Stimulated activated naive CD8-positive, alpha-beta T cell treated with anti-CD3 and anti-CD28 coated beads, Interleukin-15, Interleukin-2, amounts not matched to agents 100 U/mL and 50 U/mL, for 24 hours (primary cell): ENCODE measurements at regions not wholly inside any gene's neighbourhood (a gene's known extent, or its start where the extent isn't known, plus 50 kb on each side); places are given as distances from the start of the nearest gene placed in this dataset.

Source experiments
- ATAC-seq: fragments of 150-1000 bp; cut with Tn5 transposase; one replicate; pipeline ENCODE4 v1.10.0; 2021
- DNase-seq: peaks from one replicate; pipeline ENCODE4 v3.0.0; 2021

DNA sequence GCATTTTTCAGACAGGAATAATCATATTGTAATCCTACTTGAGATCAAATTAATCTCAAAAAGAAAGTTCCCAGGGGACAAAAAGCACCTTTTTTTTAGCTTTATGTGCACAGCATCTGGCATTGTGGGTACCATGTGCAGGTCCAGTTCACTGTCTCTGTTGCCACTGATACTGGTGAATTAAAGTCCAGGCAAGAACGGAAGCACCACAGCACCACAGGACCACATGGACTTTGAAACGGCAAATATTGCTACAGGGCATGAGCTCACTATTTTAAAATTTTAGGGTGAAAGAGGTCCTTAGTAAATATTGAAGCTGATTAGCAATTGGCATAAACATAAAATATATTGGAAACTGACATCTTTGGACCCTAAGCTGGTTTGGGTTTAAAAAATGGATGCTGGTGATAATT, 709.0 kb downstream of the EPM2A start:
- DNase-seq = no peak
- no peak for ATAC-seq

DNA sequence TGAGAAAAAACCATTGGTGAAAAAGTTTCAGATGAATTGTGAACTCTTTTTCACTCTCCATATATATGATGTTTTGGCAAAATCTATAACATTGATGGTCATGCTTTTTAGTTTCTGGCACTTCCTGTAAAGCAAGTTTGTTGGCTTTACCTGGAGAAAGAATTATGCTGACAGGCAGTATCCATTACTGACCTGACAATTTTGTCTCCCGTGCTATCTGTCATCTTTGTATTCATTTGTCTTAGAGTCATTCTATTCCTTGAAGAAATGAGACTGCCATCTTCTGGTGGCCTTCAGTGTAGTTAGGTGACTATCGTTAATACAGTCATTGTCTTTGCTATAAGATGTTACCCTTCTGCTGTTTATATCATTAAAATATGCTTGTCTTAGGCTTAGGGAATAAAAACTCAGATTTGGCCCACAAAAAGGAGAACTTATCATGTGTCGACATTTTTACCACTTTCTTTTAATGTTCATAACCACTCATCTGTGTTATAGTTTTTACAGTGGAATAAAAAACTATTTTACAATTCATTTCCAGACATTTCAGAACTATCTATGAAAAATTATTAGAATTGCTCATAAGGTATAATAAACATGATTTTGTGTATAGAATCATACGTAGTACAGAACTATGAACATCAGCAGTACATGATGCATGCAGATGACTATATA, 707.0 kb downstream of the EPM2A start:
- no peak for DNase-seq
- no peak for ATAC-seq

DNA sequence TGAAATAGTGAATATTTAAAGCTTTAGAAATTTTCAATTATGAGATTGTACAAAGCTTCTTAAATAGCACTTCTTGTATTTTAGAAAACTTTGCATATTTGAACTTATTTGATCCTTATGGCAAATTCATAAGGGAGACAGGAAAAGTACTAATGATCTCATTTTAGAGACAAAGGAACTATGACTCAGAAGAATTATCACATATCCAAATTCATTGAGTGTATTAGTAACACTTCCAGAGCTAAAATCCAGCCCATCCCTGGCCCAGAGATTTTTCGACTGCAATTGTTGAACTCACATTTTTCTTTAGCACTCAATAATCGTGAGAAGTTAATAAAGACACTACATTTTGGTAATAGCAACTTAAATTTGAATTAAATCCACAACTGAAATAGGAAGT, 704.3 kb downstream of the EPM2A start:
- ATAC-seq (no peak), DNase-seq (no peak)

DNA sequence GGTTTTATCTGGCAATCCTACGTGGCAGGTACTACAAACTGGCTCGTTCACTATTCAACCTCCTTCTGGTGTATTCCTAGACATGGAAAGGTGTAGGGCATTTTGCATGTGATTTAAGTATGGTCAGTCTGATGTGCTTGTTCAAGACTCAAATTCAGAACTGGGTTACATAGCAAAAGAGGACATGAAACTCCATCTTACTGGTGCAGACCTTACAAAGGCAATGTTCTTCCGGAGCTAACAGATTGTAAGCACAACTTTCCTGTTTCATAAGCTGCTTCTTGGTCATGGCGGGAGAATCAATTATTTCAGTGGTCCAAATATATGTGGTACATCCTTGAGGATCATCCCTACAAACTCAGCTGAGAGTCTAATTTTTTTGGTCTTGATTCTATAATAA, 703.4 kb downstream of the EPM2A start:
- no peak for ATAC-seq

DNA sequence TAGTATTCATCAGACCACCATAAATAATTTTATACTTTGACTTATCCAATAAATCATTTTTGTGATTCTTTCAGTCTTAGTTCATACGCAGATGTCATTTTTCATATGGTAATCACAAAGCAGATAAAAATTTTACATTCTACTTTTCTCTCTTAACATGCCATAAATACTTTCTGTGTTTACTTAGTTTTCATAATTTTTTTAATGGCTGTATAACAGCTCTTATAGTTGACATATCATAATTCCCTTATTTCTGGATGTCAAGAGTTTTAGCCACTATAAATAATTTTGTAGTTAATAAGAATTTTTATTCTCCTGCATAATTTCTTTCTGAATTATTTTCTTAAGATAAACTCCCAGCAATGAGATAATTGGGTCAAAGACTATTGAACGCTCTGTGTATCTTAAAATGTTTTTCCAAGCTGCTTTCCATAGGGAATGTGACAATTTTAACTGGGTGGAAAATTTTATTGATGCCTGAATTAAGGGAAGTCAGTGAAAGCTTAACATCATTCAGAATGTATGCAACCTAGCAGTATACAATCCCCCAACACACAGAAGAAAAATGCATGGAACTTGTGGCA, 702.7 kb downstream of the EPM2A start:
- ATAC-seq (no peak), DNase-seq (no peak)

More for the DNA sequence above, 703.4 kb downstream of the EPM2A start:
- DNase-seq = no peak

DNA sequence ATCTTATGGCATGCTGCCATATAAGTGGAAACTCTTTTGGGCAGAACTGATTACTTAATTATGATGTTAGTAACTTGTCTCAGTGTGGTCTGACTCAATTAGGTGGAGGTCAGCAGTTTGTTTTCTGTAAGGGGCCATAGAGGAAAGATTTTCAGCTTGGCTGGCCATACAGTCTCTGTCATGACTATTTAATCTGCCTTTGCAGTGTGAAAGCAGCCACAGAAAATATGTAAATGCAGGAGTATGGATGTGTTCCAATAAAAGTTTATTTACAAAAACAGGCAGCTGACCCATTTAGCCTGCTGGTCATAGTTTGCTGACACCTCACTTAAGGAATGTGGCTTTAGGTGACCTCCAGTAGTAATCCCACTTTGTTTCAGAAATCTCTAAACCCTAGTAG, 700.7 kb downstream of the EPM2A start:
- ATAC-seq (no peak), DNase-seq (no peak)

DNA sequence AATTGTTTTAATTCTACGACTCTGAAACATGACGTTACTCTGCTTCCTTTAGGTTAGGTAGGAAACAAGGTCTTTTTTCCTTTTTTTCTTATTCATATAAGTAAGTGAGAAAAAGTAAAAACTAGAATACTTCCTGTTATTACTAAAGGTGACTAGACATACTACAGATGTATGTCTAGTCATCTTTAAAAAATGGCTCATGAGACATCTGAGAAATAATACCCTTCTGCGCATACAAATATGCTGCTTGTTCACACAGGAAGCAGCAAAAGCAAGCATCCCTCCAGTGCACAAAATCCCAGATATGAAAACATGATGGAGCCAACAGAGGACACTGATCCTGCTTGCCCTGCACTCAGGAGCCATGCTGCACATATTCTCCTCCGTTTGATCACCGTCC, 699.1 kb downstream of the EPM2A start:
- no peak for ATAC-seq
- DNase-seq = no peak

DNA sequence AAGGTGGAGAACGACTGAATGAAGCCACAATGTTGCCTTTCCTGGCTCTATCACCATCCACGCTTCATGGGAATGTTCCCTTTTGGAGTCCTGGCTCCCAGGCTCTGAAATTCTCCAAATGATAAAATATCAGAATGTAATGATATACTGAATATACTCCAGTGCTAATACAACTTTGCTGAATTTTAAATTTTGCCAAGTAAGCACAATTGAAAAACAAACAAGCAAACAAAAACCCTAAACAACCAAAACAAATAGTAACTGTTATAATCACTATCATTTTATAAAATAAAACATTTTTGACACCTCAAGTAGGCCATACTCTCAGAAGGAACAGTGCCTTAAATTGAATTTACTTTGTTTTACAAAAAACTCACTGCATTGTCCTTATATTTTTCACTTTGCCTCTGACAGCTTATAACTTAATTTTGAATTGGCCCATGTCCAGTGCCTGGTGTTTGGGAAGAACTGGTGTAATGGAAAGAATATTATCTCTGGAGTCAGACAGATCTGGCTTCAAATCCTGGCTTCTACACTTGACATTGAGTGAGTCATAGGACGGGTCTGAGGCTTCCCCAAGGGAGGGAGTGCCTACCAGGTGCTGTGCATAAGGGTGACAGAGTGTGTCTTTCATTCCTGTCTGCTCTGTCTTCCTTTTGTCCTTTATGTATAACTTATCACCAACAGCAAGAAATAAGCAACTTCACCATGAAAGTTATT, 698.3 kb downstream of the EPM2A start:
- no peak for ATAC-seq
- DNase-seq = no peak

DNA sequence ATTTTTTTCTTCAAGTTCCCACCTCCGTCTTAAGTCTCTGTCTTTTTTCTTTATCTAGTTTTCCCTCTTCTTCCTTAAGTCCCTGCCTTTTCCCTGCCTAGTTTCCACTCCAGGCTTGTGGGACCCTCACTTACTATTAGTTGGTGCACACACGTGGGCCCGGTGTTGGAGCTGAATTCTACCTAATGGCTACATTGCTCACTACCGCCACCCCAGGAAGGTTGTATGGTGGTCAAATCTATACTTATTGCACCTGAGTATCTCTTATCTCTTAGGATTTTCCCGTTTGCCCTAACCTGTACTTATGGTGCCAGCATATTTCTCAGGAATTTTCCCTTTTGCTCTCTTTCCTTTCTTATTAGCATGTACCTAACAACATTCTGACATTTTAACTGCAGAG, 692.8 kb downstream of the EPM2A start:
- DNase-seq (no peak), ATAC-seq (no peak)

DNA sequence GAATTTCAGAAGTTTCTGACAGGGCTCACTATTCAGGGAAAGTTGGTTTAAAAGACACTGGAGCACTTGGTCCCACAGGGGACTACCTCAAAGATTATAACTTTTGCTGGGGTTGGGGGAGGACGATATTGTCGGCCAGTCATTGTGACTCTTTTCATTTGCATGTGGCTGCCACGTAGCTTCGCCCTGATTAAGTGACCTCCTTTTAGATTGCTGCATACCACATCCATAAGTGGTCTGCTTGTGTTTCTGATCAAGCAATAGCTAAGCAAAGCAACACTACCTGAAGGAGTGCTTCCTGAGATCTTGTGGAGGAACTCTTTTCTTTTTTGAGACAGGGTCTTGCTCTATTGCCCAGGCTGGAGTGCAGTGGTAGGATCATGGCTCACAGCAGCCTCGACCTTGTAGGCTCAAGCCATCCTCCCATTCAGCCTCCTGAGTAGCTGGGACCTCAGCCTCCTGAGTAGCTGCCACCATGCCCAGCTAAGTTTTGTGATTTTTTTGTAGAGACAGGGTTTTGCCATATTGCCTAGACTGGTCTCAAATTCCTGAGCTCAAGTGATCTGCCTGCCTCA, 691.3 kb downstream of the EPM2A start:
- no peak for ATAC-seq

DNA sequence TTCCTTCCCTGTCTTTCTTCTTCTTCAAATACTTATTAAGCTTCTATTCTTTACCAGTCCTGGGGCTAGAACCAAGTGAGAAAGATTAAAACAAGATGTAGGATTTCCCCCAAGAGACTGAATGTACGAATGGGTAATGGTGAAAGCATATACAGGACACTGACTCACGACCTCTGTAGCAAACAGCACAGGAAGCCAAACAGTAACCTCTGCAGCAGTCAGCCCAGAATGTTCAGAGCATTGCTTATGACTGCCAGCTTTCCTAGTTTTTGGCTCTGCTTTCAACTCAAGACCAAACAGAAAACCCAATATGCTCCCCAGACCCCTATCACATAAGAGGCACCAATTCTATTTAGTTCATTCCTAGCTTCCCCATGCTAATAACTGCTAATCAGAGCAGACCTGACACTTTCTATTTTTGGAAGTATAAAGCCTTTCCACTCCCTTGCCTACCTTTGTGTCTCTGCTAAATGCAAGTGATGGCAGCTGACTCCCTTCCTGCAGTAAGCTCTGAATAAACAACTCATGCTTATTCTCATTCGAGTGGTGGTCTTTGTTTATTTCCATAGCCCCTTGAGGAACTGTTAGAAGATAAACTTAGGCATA, 690.6 kb downstream of the EPM2A start:
- DNase-seq (no peak), ATAC-seq (peak; percentile 32)

More for the DNA sequence above, 691.3 kb downstream of the EPM2A start:
- DNase-seq = no peak

DNA sequence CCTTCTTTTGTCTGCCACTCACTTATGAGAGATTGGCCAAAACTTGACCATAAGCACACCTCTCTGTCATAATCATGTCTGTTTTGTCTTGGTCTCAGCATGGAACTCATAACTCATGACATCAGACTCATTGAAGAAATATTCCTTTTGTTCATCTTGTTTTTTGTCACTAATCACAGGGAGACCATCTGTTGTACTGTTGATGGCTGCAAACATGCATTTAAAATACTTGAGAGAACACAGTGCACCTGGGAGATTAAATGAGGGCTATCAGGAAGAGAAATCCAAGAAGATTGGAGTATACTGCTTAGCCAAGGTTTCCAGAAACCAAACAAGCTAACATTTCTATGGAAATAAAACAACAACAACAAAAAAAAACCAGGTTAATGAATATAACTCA, 689.7 kb downstream of the EPM2A start:
- ATAC-seq (no peak), DNase-seq (no peak)

DNA sequence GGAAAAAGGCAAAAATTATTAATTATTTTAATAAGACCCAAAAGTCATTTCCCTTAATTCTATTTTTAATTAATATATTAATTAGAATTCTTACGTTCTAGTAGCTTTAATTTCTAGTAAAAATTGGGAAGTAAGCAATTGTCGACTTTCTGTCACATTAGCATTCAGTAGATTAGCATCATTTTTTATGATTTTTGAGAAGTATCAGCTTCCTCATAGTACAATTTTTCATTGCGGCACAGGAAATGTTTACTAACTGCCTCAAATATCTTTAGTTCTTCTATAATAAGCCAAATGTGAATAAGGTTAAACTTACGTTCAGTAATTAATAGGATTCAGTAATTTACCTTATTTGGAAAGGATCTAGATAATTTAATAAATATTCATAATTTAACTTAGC, 687.4 kb downstream of the EPM2A start:
- no peak for DNase-seq
- no peak for ATAC-seq

DNA sequence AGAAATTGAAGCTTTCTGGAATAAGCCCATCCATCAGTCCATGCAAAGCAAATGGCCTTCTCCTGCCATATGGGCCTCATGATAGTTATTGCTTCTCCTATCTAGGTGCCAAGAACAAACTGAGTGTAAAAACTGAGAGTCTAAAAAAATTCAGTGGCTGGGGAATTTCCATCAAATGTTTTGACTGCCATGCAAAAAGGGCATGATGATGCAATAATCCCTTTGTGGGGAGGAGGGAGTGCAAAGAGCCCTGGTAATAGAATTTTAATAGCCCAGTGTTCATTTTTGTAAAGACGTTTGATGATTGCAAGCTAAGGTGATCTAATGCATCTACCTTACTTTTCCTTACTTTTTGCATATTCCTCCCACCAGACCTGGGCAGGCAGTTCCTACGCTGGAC, 683.7 kb downstream of the EPM2A start:
- no peak for DNase-seq
- ATAC-seq = peak; percentile 49

DNA sequence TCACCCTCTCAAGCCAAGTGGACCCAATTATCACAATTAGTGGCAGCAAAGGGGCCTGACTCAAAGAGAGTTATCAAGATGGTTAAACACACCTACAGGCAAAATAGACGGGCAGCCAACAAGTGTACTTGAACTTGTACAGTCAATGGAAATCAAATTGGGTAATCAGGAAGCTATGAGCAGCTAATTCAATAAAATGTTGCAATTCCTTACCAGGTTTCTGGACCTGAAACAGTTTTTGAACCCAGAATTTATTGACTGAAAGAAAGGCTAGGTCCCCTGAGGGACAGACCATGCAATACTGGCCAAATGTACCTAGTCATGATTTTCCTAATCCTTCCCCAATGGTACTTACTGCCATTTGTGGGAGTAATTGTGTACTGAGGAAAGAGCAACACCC, 679.8 kb downstream of the EPM2A start:
- DNase-seq = no peak
- no peak for ATAC-seq

DNA sequence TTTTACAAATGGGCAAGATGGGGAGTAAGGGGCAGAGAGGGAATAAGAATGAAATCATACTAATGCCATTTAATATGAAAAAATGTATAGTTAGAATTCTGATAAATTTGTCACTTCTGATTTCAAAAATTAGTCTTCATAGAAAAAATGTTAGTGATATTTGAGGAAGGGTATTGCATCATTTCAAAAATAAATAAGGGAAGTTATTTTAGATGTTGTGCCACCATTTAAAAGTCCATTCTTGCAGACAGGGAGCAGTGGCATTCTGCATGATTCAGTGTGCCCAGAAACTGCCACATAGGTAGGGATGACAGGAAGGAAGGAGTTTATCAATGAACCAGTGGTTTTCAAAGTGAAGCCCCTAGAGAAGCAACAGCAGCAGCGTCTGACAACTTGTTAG, 674.6 kb downstream of the EPM2A start:
- DNase-seq (no peak), ATAC-seq (no peak)

DNA sequence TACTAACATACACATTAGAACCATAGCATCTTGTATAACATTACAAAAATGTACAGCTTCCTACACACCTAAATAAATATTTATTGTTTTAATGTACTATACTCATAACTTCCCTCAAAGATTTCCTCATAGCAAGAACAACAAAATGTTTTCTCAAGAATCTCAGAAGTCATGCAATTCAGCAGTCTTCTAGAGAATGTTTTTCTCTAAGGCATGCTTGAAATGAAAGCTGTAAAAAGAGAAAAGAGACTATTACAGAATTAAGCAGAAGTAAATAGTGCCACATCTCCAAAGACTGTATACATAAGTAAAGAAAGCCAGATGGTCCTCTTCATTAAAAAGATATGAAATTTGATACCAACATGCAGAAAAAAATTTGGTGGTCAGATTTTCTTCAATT, 672.2 kb downstream of the EPM2A start:
- no peak for ATAC-seq
- DNase-seq = no peak

DNA sequence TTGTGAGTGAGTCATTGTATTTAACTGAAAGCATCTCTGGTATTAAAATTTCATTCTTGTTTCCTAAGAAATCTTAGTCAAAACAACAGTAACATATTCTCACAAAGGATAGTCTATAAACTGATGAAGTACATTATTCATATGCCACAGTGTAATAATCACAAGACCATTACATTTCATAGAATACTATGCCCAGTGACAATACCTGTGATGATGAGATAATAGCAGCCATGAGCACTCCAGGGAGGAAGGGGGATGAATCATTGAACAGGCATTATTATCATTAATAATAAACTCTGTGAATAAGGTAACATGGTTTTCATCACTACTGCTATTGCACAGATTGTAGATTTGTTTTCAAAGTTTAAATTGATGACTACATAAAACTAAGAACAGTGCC, 667.9 kb downstream of the EPM2A start:
- ATAC-seq = no peak

DNA sequence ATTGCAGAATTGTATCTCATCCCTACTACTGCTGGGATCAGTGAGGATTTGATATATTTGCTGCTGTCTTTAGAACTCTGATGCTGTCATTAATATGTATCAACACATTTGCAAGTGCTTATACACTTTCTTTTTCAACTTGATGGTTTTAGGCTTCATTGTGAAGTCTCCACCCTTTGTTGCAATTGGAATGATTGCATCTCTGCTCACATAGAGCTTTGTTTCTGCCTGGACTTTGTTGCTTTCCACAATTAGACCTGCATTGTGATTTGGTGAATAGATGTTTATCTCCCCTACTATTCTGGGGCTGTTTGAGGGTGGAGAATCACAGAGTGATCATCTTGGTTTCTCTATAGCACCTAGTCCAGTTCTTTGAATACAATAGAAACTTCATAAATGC, 666.7 kb downstream of the EPM2A start:
- no peak for ATAC-seq
- DNase-seq = no peak

More for the DNA sequence above, 667.9 kb downstream of the EPM2A start:
- no peak for DNase-seq

DNA sequence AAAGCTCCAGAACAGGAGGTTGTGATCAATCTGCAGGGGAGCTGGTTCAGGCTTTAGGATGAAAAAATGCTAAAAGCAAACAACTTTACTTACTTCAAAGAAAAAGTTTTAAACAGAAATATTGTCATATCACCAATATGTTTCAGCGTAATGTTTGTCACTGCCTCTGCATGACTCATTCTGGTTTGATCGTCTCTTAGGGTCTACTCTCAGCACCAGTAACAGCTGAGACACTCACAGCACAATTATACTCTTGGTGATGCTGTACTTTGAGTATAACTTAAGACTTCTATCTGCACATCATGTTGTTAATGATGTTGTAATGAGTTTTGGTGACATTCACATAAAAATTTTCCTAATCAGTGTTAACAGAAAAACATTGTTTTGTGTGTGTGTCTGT, 665.4 kb downstream of the EPM2A start:
- ATAC-seq (no peak), DNase-seq (no peak)

DNA sequence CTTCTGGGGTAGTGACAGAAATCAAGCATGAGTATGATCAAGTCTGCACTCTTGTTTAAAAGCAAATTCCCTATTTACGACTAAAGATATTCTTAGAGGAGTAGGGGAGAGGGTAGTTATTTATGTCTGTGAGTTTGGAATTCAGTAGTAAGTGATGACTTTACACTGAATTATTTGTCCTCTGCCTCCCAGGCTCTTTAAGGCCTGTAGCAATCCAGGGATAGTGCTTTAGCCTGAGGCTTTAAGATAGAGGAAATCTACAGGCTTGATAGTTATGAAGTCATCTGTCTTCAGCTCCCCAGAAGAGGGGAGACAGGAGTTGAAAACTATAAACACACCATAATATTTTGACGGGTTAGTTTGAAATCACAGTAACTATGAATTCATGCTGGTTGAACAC, 664.5 kb downstream of the EPM2A start:
- ATAC-seq = no peak
- DNase-seq = no peak

DNA sequence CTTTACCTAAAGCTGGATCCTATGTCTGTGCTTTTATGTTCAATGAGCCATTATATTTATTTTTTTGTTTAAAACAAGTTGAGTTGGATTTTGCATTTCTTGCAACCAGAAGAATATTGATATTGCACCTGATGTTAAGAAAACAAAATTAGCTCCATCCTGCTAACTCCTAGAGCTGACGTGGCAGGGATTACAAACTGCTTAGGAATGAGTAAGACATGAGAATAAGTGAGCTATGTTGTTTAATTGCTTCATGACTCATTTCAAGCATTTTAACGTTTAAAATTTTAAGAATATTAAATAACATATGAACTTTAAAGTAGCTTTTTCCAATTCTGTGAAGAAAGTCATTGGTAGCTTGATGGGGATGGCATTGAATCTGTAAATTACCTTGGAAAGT, 663.5 kb downstream of the EPM2A start:
- DNase-seq (no peak), ATAC-seq (no peak)

DNA sequence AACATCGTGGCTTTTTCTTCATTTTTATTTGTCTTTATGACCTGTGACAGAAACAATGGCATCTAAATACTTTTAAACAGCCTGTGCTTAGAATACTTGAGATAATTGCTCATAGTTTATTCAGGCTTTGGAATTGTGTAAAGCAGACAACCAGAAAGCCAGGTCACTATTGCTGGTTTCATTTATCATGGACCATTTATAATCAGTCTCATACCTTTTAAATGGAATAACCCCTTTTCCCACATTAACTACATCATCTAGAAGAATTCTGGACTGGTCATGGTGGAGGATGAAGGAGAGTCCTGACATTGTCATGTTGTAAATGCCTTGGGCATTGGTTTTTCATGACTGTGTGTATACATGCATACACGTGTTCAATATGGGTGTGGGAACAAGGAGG, 661.5 kb downstream of the EPM2A start:
- ATAC-seq = no peak
- no peak for DNase-seq
